GM23338 (cell line): ENCODE measurements at regions not wholly inside any gene's neighbourhood (a gene's known extent, or its start where the extent isn't known, plus 50 kb on each side); places are given as distances from the start of the nearest gene placed in this dataset.

Experiments
- CREB1 ChIP-seq: fragments of 250-450 bp; sonication (Bioruptor Pico); IDR thresholded peaks from 2 replicates; pipeline ENCODE4 v1.5.0; 2020; ENCODE audit warnings: low read depth, mild to moderate bottlenecking, moderate library complexity
- CTCF ChIP-seq, 2 experiments: fragments of 200-600 bp in 1 of 2; sonication (generic) in 1 of 2; conservative IDR thresholded peaks; 2 replicates each; pipeline versions ENCODE4 v1.5.1 to v1.6.1; 2016 to 2017; ENCODE audit warnings: antibody characterized with exemption in 2 of 2, low read depth in 2 of 2, mild to moderate bottlenecking in 2 of 2, moderate library complexity in 1 of 2
- EZH2 ChIP-seq: fragments of 200-600 bp; sonication (generic); IDR thresholded peaks from one replicate; pipeline ENCODE4 v1.8.0; 2017; ENCODE audit warnings: antibody characterized with exemption, mild to moderate bottlenecking, low read depth; ENCODE audit not compliant: unreplicated experiment
- EZH2phosphoT487 ChIP-seq: fragments of 200-600 bp; sonication (generic); IDR thresholded peaks from one replicate; pipeline ENCODE4 v1.8.1; 2018; ENCODE audit warnings: antibody characterized with exemption; ENCODE audit not compliant: unreplicated experiment
- JUNB ChIP-seq: IDR thresholded peaks from one replicate; pipeline ENCODE4 v1.6.1; 2016; ENCODE audit warnings: antibody characterized with exemption; ENCODE audit not compliant: unreplicated experiment
- NANOG ChIP-seq: IDR thresholded peaks from 2 replicates; pipeline ENCODE4 v1.6.1; 2016; ENCODE audit warnings: antibody characterized with exemption, borderline replicate concordance
- POLR2AphosphoS5 ChIP-seq: IDR thresholded peaks from 2 replicates; pipeline ENCODE4 v1.6.1; 2016; ENCODE audit warnings: antibody characterized with exemption, low read depth
- REST ChIP-seq: IDR thresholded peaks from one replicate; pipeline ENCODE4 v1.6.1; 2018; ENCODE audit warnings: antibody characterized with exemption; ENCODE audit not compliant: unreplicated experiment
- STAT1 ChIP-seq: IDR thresholded peaks from one replicate; pipeline ENCODE4 v1.6.1; 2016; ENCODE audit warnings: antibody characterized with exemption; ENCODE audit not compliant: unreplicated experiment
- TF ChIP-seq, protein P1 (sequence below): IDR thresholded peaks from 2 replicates; pipeline ENCODE4 v1.6.1; 2016; ENCODE audit warnings: antibody characterized with exemption

DNA sequence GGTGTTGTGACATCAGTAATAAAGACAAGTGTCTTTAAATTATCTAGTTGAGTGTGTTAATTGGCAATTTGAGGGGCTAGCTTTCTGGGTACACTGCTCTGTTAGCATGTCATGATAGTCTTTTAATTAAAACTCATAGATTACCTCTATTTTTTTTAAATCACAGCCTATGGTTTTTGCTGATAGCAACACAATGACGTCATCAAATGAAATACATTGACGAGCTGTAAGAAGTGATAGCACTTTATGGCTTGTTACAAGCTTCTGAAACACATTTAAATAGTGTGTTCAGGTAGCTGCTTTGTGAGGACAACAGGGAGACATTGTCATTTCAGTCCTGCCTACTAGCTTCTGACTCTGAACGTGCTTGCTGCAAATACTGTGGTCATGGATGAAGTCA lies 600.5 kb upstream of the EDIL3 start:
- TF ChIP-seq CTCF (conservative IDR thresholded peaks at IDR 0.05; ENCODE audit: low read depth in 2 of 2) (no peak), STAT1 (no peak), POLR2AphosphoS5 (no peak), EZH2phosphoT487 (no peak), REST (no peak), EZH2 (no peak), NANOG (no peak), JUNB (no peak), CREB1 (CRISPR knock-in tag) (no peak)
- TF ChIP-seq, protein P1, sequence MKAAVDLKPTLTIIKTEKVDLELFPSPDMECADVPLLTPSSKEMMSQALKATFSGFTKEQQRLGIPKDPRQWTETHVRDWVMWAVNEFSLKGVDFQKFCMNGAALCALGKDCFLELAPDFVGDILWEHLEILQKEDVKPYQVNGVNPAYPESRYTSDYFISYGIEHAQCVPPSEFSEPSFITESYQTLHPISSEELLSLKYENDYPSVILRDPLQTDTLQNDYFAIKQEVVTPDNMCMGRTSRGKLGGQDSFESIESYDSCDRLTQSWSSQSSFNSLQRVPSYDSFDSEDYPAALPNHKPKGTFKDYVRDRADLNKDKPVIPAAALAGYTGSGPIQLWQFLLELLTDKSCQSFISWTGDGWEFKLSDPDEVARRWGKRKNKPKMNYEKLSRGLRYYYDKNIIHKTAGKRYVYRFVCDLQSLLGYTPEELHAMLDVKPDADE, result no peak
